ENCODE measurements at regions not wholly inside any gene's neighbourhood (a gene's known extent, or its start where the extent isn't known, plus 50 kb on each side); places are given as distances from the start of the nearest gene placed in this dataset.

GRCh38 chr5:167575330-167575729 is 716.1 kb upstream of the WWC1 start:
- TF ChIP-seq POLR2AphosphoS5 (IDR thresholded peaks at IDR 0.05) (no peak), POLR2A (IDR thresholded peaks at IDR 0.05) (no peak)
